Suprapubic skin (tissue), 4 donors: ENCODE measurements at regions not wholly inside any gene's neighbourhood (a gene's known extent, or its start where the extent isn't known, plus 50 kb on each side); places are given as distances from the start of the nearest gene placed in this dataset.

Experiments used
- CTCF ChIP-seq, 2 donors: fragments of 200-600 bp in 1 of 2; fragments of 450-650 bp in 1 of 2; sonication (generic) in 1 of 2; IDR thresholded peaks; one replicate each; pipeline ENCODE4 v1.5.1; 2016 to 2019; ENCODE audit warnings: antibody characterized with exemption in 2 of 2, mild to moderate bottlenecking in 1 of 2, moderate library complexity in 1 of 2
- EP300 ChIP-seq: sonication (generic); formaldehyde crosslinking; IDR thresholded peaks from one replicate; pipeline ENCODE4 v1.6.1; 2017; ENCODE audit warnings: antibody characterized with exemption
- POLR2A ChIP-seq, 2 donors: fragments of 450-650 bp; IDR thresholded peaks; one replicate each; pipeline ENCODE4 v1.6.1; 2017; ENCODE audit warnings: antibody characterized with exemption in 2 of 2, mild to moderate bottlenecking in 2 of 2, moderate library complexity in 2 of 2
- POLR2AphosphoS5 ChIP-seq, 3 donors: sonication (generic); formaldehyde crosslinking; IDR thresholded peaks; one replicate each; pipeline ENCODE4 v1.6.1; 2017; ENCODE audit warnings: antibody characterized with exemption in 3 of 3

GRCh38 chr2:228268756-228269155 is 87.3 kb upstream of the SPHKAP start:
- no peak for TF ChIP-seq CTCF (IDR thresholded peaks at IDR 0.05)
- TF ChIP-seq POLR2A (IDR thresholded peaks at IDR 0.05): no peak
- no peak for TF ChIP-seq POLR2AphosphoS5 (IDR thresholded peaks at IDR 0.05)
- no peak for TF ChIP-seq EP300
